Right lobe of liver (tissue), 4 donors: ENCODE measurements at regions not wholly inside any gene's neighbourhood (a gene's known extent, or its start where the extent isn't known, plus 50 kb on each side); places are given as distances from the start of the nearest gene placed in this dataset.

Source experiments
- POLR2A ChIP-seq: fragments of 450-650 bp; IDR thresholded peaks from one replicate; pipeline ENCODE4 v1.6.1; 2017; ENCODE audit warnings: antibody characterized with exemption, mild to moderate bottlenecking
- TF ChIP-seq, protein P1 (sequence below), 4 donors: fragments of 200-600 bp in 3 of 4; fragments of 450-650 bp in 1 of 4; IDR thresholded peaks; one replicate each; pipeline versions ENCODE4 v1.5.1 to v1.8.0; 2016 to 2022; ENCODE audit warnings: antibody characterized with exemption in 4 of 4, mild to moderate bottlenecking in 2 of 4
- donor health status: DM: no; HTN: no; CAD: no.
- donor health status: DM: no; HTN: no; CAD: no.
- donor health status: DM: no; HTN: yes; CAD: no.

DNA sequence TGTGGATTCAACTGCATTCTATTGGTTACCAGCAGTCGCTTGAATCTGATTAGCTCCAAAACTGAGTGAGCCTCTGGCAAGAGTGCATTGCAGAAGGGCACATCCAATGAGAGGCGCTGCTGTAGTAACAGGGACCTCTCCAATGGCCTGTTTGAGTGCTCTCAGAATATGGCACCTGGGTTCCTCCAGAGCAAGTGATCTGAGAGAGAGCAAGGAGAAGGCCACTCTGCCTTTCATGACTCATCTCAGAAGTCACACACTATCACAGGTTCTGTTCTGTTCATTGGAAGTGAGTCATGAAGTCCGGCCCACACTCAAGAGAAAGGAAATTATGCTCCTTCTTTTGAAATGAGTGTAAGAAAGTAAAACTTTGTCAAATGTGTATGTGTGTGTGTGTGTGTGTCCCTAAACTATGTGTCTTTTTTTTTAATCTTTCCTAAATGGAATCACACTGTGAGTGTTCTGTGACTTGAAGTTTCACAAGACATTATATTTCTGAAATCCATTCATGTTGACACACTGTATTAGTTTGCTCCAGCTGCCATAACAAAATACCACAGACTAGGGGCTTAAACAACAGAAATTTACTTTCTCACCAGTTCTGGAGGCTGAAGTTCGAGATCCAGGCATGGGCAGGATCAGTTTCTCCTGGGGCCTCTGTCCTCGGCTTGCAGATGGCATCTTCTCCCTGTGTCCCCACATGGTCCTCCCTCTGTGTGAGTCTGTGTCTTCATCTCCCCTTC lies 138.3 kb upstream of the CDYL start:
- TF ChIP-seq, protein P1, sequence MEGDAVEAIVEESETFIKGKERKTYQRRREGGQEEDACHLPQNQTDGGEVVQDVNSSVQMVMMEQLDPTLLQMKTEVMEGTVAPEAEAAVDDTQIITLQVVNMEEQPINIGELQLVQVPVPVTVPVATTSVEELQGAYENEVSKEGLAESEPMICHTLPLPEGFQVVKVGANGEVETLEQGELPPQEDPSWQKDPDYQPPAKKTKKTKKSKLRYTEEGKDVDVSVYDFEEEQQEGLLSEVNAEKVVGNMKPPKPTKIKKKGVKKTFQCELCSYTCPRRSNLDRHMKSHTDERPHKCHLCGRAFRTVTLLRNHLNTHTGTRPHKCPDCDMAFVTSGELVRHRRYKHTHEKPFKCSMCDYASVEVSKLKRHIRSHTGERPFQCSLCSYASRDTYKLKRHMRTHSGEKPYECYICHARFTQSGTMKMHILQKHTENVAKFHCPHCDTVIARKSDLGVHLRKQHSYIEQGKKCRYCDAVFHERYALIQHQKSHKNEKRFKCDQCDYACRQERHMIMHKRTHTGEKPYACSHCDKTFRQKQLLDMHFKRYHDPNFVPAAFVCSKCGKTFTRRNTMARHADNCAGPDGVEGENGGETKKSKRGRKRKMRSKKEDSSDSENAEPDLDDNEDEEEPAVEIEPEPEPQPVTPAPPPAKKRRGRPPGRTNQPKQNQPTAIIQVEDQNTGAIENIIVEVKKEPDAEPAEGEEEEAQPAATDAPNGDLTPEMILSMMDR (IDR thresholded peaks at IDR 0.05): no peak
- TF ChIP-seq POLR2A: no peak
